SU-DHL-6 (cell line): ENCODE measurements at regions not wholly inside any gene's neighbourhood (a gene's known extent, or its start where the extent isn't known, plus 50 kb on each side); places are given as distances from the start of the nearest gene placed in this dataset.
A peak's percentile ranks its signal among the peaks of the same experiment; 100 is the strongest.

Experiments used
- H2AFZ ChIP-seq: fragments of 200-600 bp; sonication (generic); 2 replicates; pipeline ENCODE4 v1.6.1; 2014; ENCODE audit warnings: low read depth, mild to moderate bottlenecking, moderate library complexity, mixed read lengths, antibody characterized with exemption, low read length; ENCODE audit not compliant: severe bottlenecking
- H3F3A ChIP-seq: fragments of 200-600 bp; shearing (Covaris generic); 2 replicates; pipeline ENCODE4 v1.6.0; 2016; ENCODE audit warnings: antibody characterized with exemption, mild to moderate bottlenecking; ENCODE audit not compliant: insufficient read depth
- H3K27ac ChIP-seq: fragments of 200-600 bp; sonication (generic); 2 replicates; pipeline ENCODE4 v1.5.1; 2016; ENCODE audit warnings: low read depth, mild to moderate bottlenecking, low read length, moderate library complexity, mixed read lengths
- H3K27me3 ChIP-seq: fragments of 200-600 bp; sonication (generic), shearing (Covaris generic); 2 replicates; pipeline ENCODE4 v1.6.0; 2014; ENCODE audit warnings: mild to moderate bottlenecking, low read length
- H3K36me3 ChIP-seq: fragments of 200-600 bp; sonication (generic); 2 replicates; pipeline ENCODE4 v1.6.1; 2014; ENCODE audit warnings: mild to moderate bottlenecking, low read length, mixed read lengths
- H3K4me2 ChIP-seq: fragments of 300-600, 200-600 bp; shearing (Covaris generic), sonication (generic); 2 replicates; pipeline ENCODE4 v1.6.0; 2014; ENCODE audit warnings: low read length, low read depth, mild to moderate bottlenecking; ENCODE audit not compliant: poor library complexity, severe bottlenecking
- H3K4me3 ChIP-seq: fragments of 200-600 bp; sonication (generic); 2 replicates; pipeline ENCODE4 v1.5.1; 2014; ENCODE audit warnings: antibody characterized with exemption, low read length, mild to moderate bottlenecking, mixed read lengths; ENCODE audit not compliant: insufficient read depth, poor library complexity, severe bottlenecking
- H3K79me2 ChIP-seq: fragments of 200-600 bp; sonication (generic); 2 replicates; pipeline ENCODE4 v1.6.1; 2014; ENCODE audit warnings: mild to moderate bottlenecking, low read length, moderate library complexity; ENCODE audit not compliant: insufficient read depth
- H3K9ac ChIP-seq: fragments of 200-600 bp; sonication (generic); 2 replicates; pipeline ENCODE4 v1.7.0; 2014; ENCODE audit warnings: mild to moderate bottlenecking, low read length
- H3K9me2 ChIP-seq: fragments of 200-600 bp; sonication (generic); replicated peaks from 2 replicates; pipeline ENCODE4 v1.6.1; 2014; ENCODE audit warnings: low read length; ENCODE audit not compliant: insufficient read depth
- H3K9me3 ChIP-seq: fragments of 200-600 bp; sonication (generic); 2 replicates; pipeline ENCODE4 v1.6.1; 2014; ENCODE audit warnings: low read length, mixed read lengths; ENCODE audit not compliant: insufficient read depth
- H4K20me1 ChIP-seq: fragments of 200-600 bp; sonication (generic); 2 replicates; pipeline ENCODE4 v1.6.1; 2014; ENCODE audit warnings: low read depth, mild to moderate bottlenecking, antibody characterized with exemption, low read length, moderate library complexity, mixed read lengths
- CTCF ChIP-seq: fragments of 200-600 bp; sonication (generic); IDR thresholded peaks from one replicate; pipeline ENCODE4 v1.5.1; 2017; ENCODE audit warnings: antibody characterized with exemption, mild to moderate bottlenecking, low read length, moderate library complexity; ENCODE audit not compliant: insufficient read depth, poor library complexity, severe bottlenecking
- EZH2phosphoT487 ChIP-seq: fragments of 200-600 bp; sonication (generic), shearing (Covaris generic); conservative IDR thresholded peaks from 2 replicates; pipeline ENCODE4 v1.6.1; 2018; ENCODE audit warnings: mild to moderate bottlenecking, antibody characterized with exemption, low read length, moderate library complexity, mixed read lengths

- H2AFZ ChIP-seq, result no peak overlapping the region
- no peaks in the 10 kb centered on the region for H4K20me1 ChIP-seq
- no peak overlapping the region for H3K27ac ChIP-seq
Measured at GRCh38 chr1:190022709-190023108, 455.0 kb downstream of the BRINP3 start.

GRCh38 chr1:190029441-190029840 lies 448.2 kb downstream of the BRINP3 start:
- H3K9me2 ChIP-seq, result no peaks in the 10 kb centered on the region
- H3K4me2 ChIP-seq, result no peak overlapping the region
- no peaks in the 10 kb centered on the region; the same call in 1 of the 2 replicates for H3K9me3 ChIP-seq
- no peak overlapping the region for H3K4me3 ChIP-seq
- no peaks in the 10 kb centered on the region for H3K27me3 ChIP-seq
- H3K27ac ChIP-seq, result no peak overlapping the region
- H2AFZ ChIP-seq, result peak overlapping the region; percentile 20
- no peaks in the 10 kb centered on the region for H3K36me3 ChIP-seq
- TF ChIP-seq CTCF, result no peak
- no peak overlapping the region for H3K9ac ChIP-seq
- H3F3A ChIP-seq, result no peaks in the 10 kb centered on the region
- H4K20me1 ChIP-seq, result no peaks in the 10 kb centered on the region
- no peaks in the 10 kb centered on the region for H3K79me2 ChIP-seq

More at GRCh38 chr1:190022709-190023108, 455.0 kb downstream of the BRINP3 start:
- no peaks in the 10 kb centered on the region for H3K79me2 ChIP-seq
- no peak overlapping the region for H3K4me3 ChIP-seq
- H3K9me2 ChIP-seq, result no peaks in the 10 kb centered on the region
- H3K4me2 ChIP-seq, result no peak overlapping the region
- TF ChIP-seq CTCF (no peak), EZH2phosphoT487 (no peak)
- no peaks in the 10 kb centered on the region; the same call in 1 of the 2 replicates for H3K36me3 ChIP-seq
- H3F3A ChIP-seq, result no peaks in the 10 kb centered on the region
- no peaks in the 10 kb centered on the region for H3K9me3 ChIP-seq
- no peaks in the 10 kb centered on the region for H3K27me3 ChIP-seq
- H3K9ac ChIP-seq, result no peak overlapping the region

- Histone ChIP-seq H3F3A (no peaks in the 10 kb centered on the region), H4K20me1 (no peaks in the 10 kb centered on the region), H3K79me2 (no peaks in the 10 kb centered on the region), H3K36me3 (no peaks in the 10 kb centered on the region), H3K4me3 (no peak overlapping the region), H3K9me2 (no peaks in the 10 kb centered on the region), H3K9me3 (no peaks in the 10 kb centered on the region), H3K9ac (no peak overlapping the region), H3K4me2 (no peak overlapping the region), H3K27me3 (no peaks in the 10 kb centered on the region), H3K27ac (no peak overlapping the region), H2AFZ (no peak overlapping the region)
- no peak for TF ChIP-seq EZH2phosphoT487
- TF ChIP-seq CTCF, result no peak
Measured at GRCh38 chr1:190043655-190044054, 434.0 kb downstream of the BRINP3 start.
